ENCODE measurements at regions not wholly inside any gene's neighbourhood (a gene's known extent, or its start where the extent isn't known, plus 50 kb on each side); places are given as distances from the start of the nearest gene placed in this dataset.

GRCh38 chr1:8211883-8212579, 105.9 kb upstream of the SLC45A1 start (continued):
- TF ChIP-seq ZNF530 (CRISPR knock-in tag; IDR thresholded peaks at IDR 0.05; ENCODE audit: low read depth) (no peak), ZNF687 (CRISPR knock-in tag; IDR thresholded peaks at IDR 0.05) (peak; percentile 99), ZNF562 (CRISPR knock-in tag; IDR thresholded peaks at IDR 0.05; ENCODE audit: borderline replicate concordance) (no peak), ZNF446 (CRISPR knock-in tag; IDR thresholded peaks at IDR 0.05) (no peak)

- no peak for DNase-seq (ENCODE audit: low spot score)
- no peaks in the 10 kb centered on the region for H3K9me3 ChIP-seq (ENCODE audit: low read length)
- TSS peak; percentile 94 for BruUV-seq (replicated peaks)
- CTCF ChIA-PET (ENCODE audit: low intra/inter-chr PET ratio, low total read pairs) = no interaction called here
- no peak overlapping the region for H2AFZ ChIP-seq (ENCODE audit: low read length)
- POLR2A ChIA-PET = interaction anchor here (0.7 to 4.5 kb wide), 17 partner anchors 10 to 196 kb away, joined by 3 to 48 read pairs (median 7); partner anchors contain the start of gene ERRFI1
- H3K9ac ChIP-seq (ENCODE audit: insufficient read depth, low read depth, low read length) = peak overlapping the region; percentile 70
- H3K4me1 ChIP-seq (ENCODE audit: insufficient read depth, low read length) = peaks cover 86% of the 10 kb centered on the region
- FAIRE-seq = no peak
- no peaks in the 10 kb centered on the region; a peak in 1 of 5 replicates for H3K36me3 ChIP-seq (replicated peaks in 1 of 2; ENCODE audit: control insufficient read depth in 1 of 2, insufficient read depth in 2 of 2, low read length in 2 of 2)
- intact Hi-C loops (cut with micrococcal nuclease; ENCODE audit: unreplicated experiment) (no loop called here), in situ Hi-C loops (cut with HindIII; ENCODE audit: extremely low pct_ligation_motif_present, low pct_unique_long_range_greater_than_20kb) (no loop called here)
- no peaks in the 10 kb centered on the region for H4K20me1 ChIP-seq (ENCODE audit: insufficient read depth, low read length)
- H3K4me3 ChIP-seq (replicated peaks in 1 of 3; ENCODE audit: insufficient read depth in 1 of 3, low read depth in 2 of 3, low read length in 3 of 3) = peak overlapping the region in 1 of 3 experiments; percentile 24; a peak in 1 of 6 replicates
- peak overlapping the region; percentile 43 for H3K4me2 ChIP-seq (ENCODE audit: low read depth, low read length)
- ATAC-seq = no peak
- H3K27ac ChIP-seq (ENCODE audit: extremely low read length, insufficient read depth, low read length) = peak overlapping the region; percentile 87
- peaks cover 4% of the 10 kb centered on the region for H3K79me2 ChIP-seq (ENCODE audit: insufficient read depth, low read length)
- 56% methylated on average over 15 of the region's 17 CpGs for WGBS (ENCODE audit: low lambda C conversion rate)
- H3K27me3 ChIP-seq (ENCODE audit: control insufficient read depth in 1 of 2, insufficient read depth in 2 of 2, low read length in 2 of 2) = no peaks in the 10 kb centered on the region
- TF ChIP-seq MED1 (CRISPR knock-in tag; IDR thresholded peaks at IDR 0.05) (no peak), ZBTB39 (CRISPR knock-in tag; IDR thresholded peaks at IDR 0.05) (no peak; the same call in 1 of the 2 replicates), ZBTB38 (CRISPR knock-in tag; IDR thresholded peaks at IDR 0.05) (peak; percentile 67), SRSF1 (optimal IDR thresholded peaks at IDR 0.05; ENCODE audit: low read depth, low read length) (peak; percentile 63), NCOA1 (CRISPR knock-in tag; IDR thresholded peaks at IDR 0.05) (no peak), KLF11 (CRISPR knock-in tag; IDR thresholded peaks at IDR 0.05) (no peak), RARA (CRISPR knock-in tag; IDR thresholded peaks at IDR 0.05) (no peak), ZSCAN21 (CRISPR knock-in tag; IDR thresholded peaks at IDR 0.05; ENCODE audit: borderline replicate concordance) (0 out of 2 replicates have a peak, but pooled peaks have one; percentile 24), ZNF362 (CRISPR knock-in tag; IDR thresholded peaks at IDR 0.05; ENCODE audit: borderline replicate concordance) (no peak), SKI (IDR thresholded peaks at IDR 0.05; ENCODE audit: partially characterized antibody) (no peak), GABPA (IDR thresholded peaks at IDR 0.05; ENCODE audit: low read depth, low read length) (no peak), GABPA (CRISPR knock-in tag; IDR thresholded peaks at IDR 0.05; ENCODE audit: low read depth) (0 out of 2 replicates have a peak, but pooled peaks have one; percentile 11)
These were observed 106.5 kb upstream of the SLC45A1 start for GRCh38 chr1:8211251-8211882.
